Glutamatergic neuron (in vitro differentiated cells): ENCODE measurements at regions not wholly inside any gene's neighbourhood (a gene's known extent, or its start where the extent isn't known, plus 50 kb on each side); places are given as distances from the start of the nearest gene placed in this dataset.

Experiments used
- DNase-seq: peaks from one replicate; pipeline ENCODE4 v3.0.0; 2022
- H3K27ac Mint-ChIP-seq: one replicate; pipeline ENCODE4 v1.8.0; 2020; ENCODE audit warnings: mild to moderate bottlenecking, mixed read lengths, inconsistent platforms; ENCODE audit not compliant: unreplicated experiment
- H3K27me3 Mint-ChIP-seq: one replicate; pipeline ENCODE4 v1.8.0; 2020; ENCODE audit warnings: mild to moderate bottlenecking, moderate library complexity, mixed read lengths, inconsistent platforms; ENCODE audit not compliant: unreplicated experiment
- H3K36me3 Mint-ChIP-seq: one replicate; pipeline ENCODE4 v1.8.0; 2020; ENCODE audit warnings: mild to moderate bottlenecking, mixed read lengths, inconsistent platforms; ENCODE audit not compliant: unreplicated experiment
- H3K4me1 Mint-ChIP-seq: one replicate; pipeline ENCODE4 v1.8.0; 2020; ENCODE audit warnings: mild to moderate bottlenecking, low read depth, mixed read lengths, inconsistent platforms; ENCODE audit not compliant: unreplicated experiment
- H3K4me3 Mint-ChIP-seq: one replicate; pipeline ENCODE4 v1.8.0; 2020; ENCODE audit warnings: mild to moderate bottlenecking, mixed read lengths, inconsistent platforms; ENCODE audit not compliant: unreplicated experiment
- H3K9me3 Mint-ChIP-seq: one replicate; pipeline ENCODE4 v1.8.0; 2020; ENCODE audit warnings: mild to moderate bottlenecking, moderate library complexity, mixed read lengths, inconsistent platforms; ENCODE audit not compliant: unreplicated experiment
- CTCF ChIP-seq: fragments of 200-600 bp; sonication (generic); IDR thresholded peaks from one replicate; pipeline ENCODE4 v1.5.0; 2021; ENCODE audit not compliant: partially characterized antibody, unreplicated experiment

DNA sequence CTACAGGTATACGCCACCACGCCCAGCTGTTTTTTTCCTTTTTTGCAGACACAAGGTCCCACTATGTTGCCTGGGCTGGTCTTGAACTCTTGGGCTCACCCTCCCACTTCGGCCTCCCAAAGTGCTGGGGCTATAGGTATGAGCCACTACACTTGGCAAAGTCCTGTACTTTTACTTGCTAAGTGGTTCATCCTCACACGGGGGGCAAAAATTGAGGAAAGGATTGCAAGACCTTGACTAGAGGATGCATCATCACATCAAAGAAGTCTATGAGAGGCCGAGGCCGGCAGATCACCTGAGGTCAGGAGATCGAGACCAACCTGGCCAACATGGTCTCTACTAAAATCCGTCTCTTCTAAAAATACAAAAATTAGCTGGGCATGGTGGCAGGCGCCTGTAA lies 116.5 kb upstream of the FAM174B start:
- H3K4me1 Mint-ChIP-seq, result no peaks in the 10 kb centered on the region
- no peak overlapping the region for H3K27ac Mint-ChIP-seq
- H3K4me3 Mint-ChIP-seq, result no peak overlapping the region
- no peak for TF ChIP-seq CTCF
- H3K27me3 Mint-ChIP-seq, result no peaks in the 10 kb centered on the region
- peaks cover 4% of the 10 kb centered on the region for H3K9me3 Mint-ChIP-seq
- H3K36me3 Mint-ChIP-seq, result peaks cover 5% of the 10 kb centered on the region
- DNase-seq, result no peak

DNA sequence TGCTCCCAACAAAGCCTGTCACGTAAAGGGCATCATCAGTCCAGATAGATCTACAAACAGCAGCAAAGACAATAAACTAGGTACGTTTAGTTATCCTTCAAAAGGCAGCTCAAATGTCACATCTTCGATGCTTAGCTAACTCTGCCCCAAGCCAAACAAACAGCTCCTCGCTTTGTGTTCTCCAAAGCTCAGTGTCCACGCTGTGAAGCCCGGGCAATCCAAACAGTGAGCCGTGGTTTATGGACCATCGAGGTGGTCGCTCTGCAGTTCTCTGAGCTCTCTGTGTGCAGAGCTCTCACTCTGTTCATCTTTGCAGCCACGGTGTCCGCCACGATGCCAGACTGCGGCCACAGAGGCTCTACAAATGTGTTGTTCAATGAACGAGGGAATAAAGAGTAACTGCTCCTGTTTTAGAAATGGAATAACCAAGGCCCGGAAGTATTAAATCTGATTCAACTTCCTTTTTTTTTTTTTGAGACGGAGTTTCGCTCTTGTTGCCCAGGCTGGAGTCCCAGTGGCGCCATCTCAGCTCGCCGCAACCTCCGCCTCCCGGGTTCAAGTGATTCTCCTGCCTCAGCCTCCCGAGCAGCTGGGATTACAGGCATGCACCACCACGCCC lies 117.2 kb upstream of the FAM174B start:
- H3K27ac Mint-ChIP-seq, result no peak overlapping the region
- peaks cover 4% of the 10 kb centered on the region for H3K9me3 Mint-ChIP-seq

DNA sequence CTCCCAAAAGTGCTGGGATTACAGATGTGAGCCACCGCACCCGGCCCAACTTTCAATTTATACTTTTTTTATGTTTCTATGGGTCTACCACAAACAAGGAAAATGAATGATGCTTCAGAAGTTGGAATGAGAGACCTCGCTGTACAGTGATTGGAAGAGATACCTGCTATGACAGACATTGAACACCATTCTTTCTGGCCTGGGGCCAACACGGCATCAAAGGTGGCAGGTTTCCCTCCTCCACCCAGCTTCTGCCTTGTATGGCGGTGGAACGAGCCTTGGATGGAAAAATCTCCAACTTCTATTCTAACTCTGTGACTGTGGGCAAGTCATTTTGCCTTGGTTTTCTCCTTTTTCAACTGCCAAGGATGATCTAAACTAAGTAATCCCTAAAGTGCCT lies 117.8 kb upstream of the FAM174B start:
- Mint-ChIP-seq H3K4me1 (no peaks in the 10 kb centered on the region), H3K27ac (no peak overlapping the region), H3K9me3 (peaks cover 4% of the 10 kb centered on the region), H3K4me3 (no peak overlapping the region), H3K27me3 (no peaks in the 10 kb centered on the region), H3K36me3 (peaks cover 5% of the 10 kb centered on the region)
- no peak for DNase-seq
- TF ChIP-seq CTCF, result no peak

More for the DNA sequence above, 117.2 kb upstream of the FAM174B start:
- Mint-ChIP-seq H3K4me1 (no peaks in the 10 kb centered on the region), H3K36me3 (peaks cover 5% of the 10 kb centered on the region), H3K27me3 (no peaks in the 10 kb centered on the region), H3K4me3 (no peak overlapping the region)
- no peak for TF ChIP-seq CTCF
- DNase-seq, result no peak

DNA sequence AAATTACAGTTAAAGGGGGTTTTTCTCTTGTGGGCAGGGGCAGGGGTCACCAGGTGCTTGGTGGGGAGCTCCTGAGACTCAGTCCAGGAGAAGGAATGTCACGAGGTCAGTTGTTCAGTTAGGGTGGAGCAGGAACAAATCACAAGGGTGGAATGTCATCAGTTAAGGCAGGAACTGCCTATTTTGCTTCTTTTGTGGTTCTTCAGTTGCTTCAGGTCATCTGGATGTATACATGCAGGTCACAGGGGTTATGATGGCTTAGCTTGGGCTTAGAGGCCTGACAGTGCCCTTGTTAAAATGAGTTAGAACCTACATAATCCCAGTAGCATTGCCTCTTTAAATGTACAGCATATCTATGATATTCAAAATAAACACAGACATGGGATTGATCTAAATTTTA lies 120.2 kb upstream of the CHD2 start:
- Mint-ChIP-seq H3K4me3 (no peak overlapping the region), H3K27me3 (no peaks in the 10 kb centered on the region), H3K4me1 (no peaks in the 10 kb centered on the region), H3K9me3 (no peaks in the 10 kb centered on the region), H3K27ac (no peak overlapping the region), H3K36me3 (no peaks in the 10 kb centered on the region)
- no peak for DNase-seq
- TF ChIP-seq CTCF, result no peak

GRCh38 chr15:92780843-92781242 lies 119.3 kb upstream of the CHD2 start:
- Mint-ChIP-seq H3K4me1 (no peaks in the 10 kb centered on the region), H3K27me3 (no peaks in the 10 kb centered on the region), H3K36me3 (no peaks in the 10 kb centered on the region), H3K9me3 (no peaks in the 10 kb centered on the region), H3K27ac (peak overlapping the region; percentile 43), H3K4me3 (no peak overlapping the region)
- no peak for DNase-seq
- no peak for TF ChIP-seq CTCF
